H1 (cell line): ENCODE measurements at regions not wholly inside any gene's neighbourhood (a gene's known extent, or its start where the extent isn't known, plus 50 kb on each side); places are given as distances from the start of the nearest gene placed in this dataset.

Experiments used
- CTCF ChIA-PET: fragments of 300-600 bp; sonication (Branson Sonifier 250); formaldehyde crosslinking; loops from one replicate; lab custom pipeline; 2021; ENCODE audit not compliant: partially characterized antibody; lab: Charles Lee
- POLR2A ChIA-PET: fragments of 300-600 bp; sonication (Branson Sonifier 250); formaldehyde crosslinking; loops from one replicate; lab custom pipeline; 2021; ENCODE audit warnings: inconsistent platforms; ENCODE audit not compliant: partially characterized antibody; lab: Charles Lee
- DNase-seq, 2 experiments: peaks; one replicate each; pipeline versions ENCODE4 v3.0.0 to v3.0.0-alpha.2; 2010 to 2022; ENCODE audit warnings: low spot score in 2 of 2, low read depth in 1 of 2, mixed read lengths in 1 of 2
- FAIRE-seq: peaks from 2 replicates; lab custom pipeline; 2011; peaks lifted over from hg19 to GRCh38; lab: Jason Lieb, UNC
- H2AFZ ChIP-seq: 2 replicates; pipeline ENCODE4 v1.8.1; 2012; ENCODE audit warnings: low read length, inconsistent platforms
- H2AK5ac ChIP-seq: 2 replicates; pipeline ENCODE4 v1.6.1; 2013; ENCODE audit warnings: low read depth, low read length
- H2BK120ac ChIP-seq: replicated peaks from 2 replicates; pipeline ENCODE3; 2013; ENCODE audit warnings: low read depth, low read length, inconsistent platforms
- H2BK12ac ChIP-seq: 2 replicates; pipeline ENCODE4 v1.6.1; 2013; ENCODE audit warnings: low read depth, low read length
- H2BK15ac ChIP-seq: 2 replicates; pipeline ENCODE4 v1.6.1; 2013; ENCODE audit warnings: low read length
- H2BK20ac ChIP-seq: 2 replicates; pipeline ENCODE4 v1.6.1; 2013; ENCODE audit warnings: low read length
- H2BK5ac ChIP-seq: 2 replicates; pipeline ENCODE4 v1.6.1; 2013; ENCODE audit warnings: low read depth, low read length
- H3K14ac ChIP-seq: 2 replicates; pipeline ENCODE4 v1.6.1; 2013; ENCODE audit warnings: inconsistent platforms; ENCODE audit not compliant: insufficient read length
- H3K18ac ChIP-seq: 2 replicates; pipeline ENCODE4 v1.6.1; 2013; ENCODE audit warnings: low read length; ENCODE audit errors: extremely low read depth
- H3K23ac ChIP-seq: 2 replicates; pipeline ENCODE4 v1.6.1; 2013; ENCODE audit warnings: inconsistent platforms; ENCODE audit not compliant: insufficient read length
- H3K23me2 ChIP-seq: 2 replicates; pipeline ENCODE4 v1.6.1; 2013; ENCODE audit warnings: low read depth, low read length
- H3K27ac ChIP-seq: 2 replicates; pipeline ENCODE4 v1.6.1; 2011; ENCODE audit warnings: low read depth, low read length, inconsistent platforms
- H3K27me3 ChIP-seq, 4 experiments: replicated peaks in 1 of 4; 1 replicate in 1 of 4; 2 replicates in 3 of 4; pipeline versions ENCODE4 v1.6.1 to v1.8.1; 2011 to 2013; ENCODE audit warnings: low read length in 3 of 4, mild to moderate bottlenecking in 3 of 4, inconsistent platforms in 2 of 4, mixed read lengths in 2 of 4, moderate library complexity in 1 of 4; ENCODE audit not compliant: control insufficient read depth in 3 of 4, insufficient read depth in 3 of 4; ENCODE audit errors: extremely low read depth in 1 of 4
- H3K36me3 ChIP-seq, 4 experiments: 2 replicates each; pipeline versions ENCODE4 v1.6.1 to v1.8.1; 2011 to 2013; ENCODE audit warnings: mild to moderate bottlenecking in 4 of 4, low read length in 3 of 4, moderate library complexity in 2 of 4, control low read depth in 1 of 4, inconsistent platforms in 1 of 4; ENCODE audit not compliant: insufficient read depth in 4 of 4, control insufficient read depth in 2 of 4
- H3K4ac ChIP-seq: replicated peaks from 2 replicates; pipeline ENCODE3; 2013; ENCODE audit warnings: low read length, low read depth, mixed read lengths, inconsistent platforms; ENCODE audit not compliant: insufficient read length
- H3K4me1 ChIP-seq, 4 experiments: replicated peaks in 1 of 4; 1 replicate in 1 of 4; 2 replicates in 3 of 4; pipeline versions ENCODE4 v1.6.1 to v1.8.1; 2011 to 2013; ENCODE audit warnings: low read length in 3 of 4, inconsistent platforms in 2 of 4, mixed read lengths in 1 of 4; ENCODE audit not compliant: insufficient read depth in 4 of 4, control insufficient read depth in 3 of 4
- H3K4me2 ChIP-seq, 2 experiments: 2 replicates each; pipeline versions ENCODE4 v1.6.1 to v1.8.1; 2011 to 2013; ENCODE audit warnings: low read depth in 2 of 2, low read length in 2 of 2, control low read depth in 1 of 2, inconsistent platforms in 1 of 2, mild to moderate bottlenecking in 1 of 2; ENCODE audit not compliant: insufficient read depth in 1 of 2
- H3K4me3 ChIP-seq, 4 experiments: fragments of 200-600, 300-600 bp in 1 of 4; sonication (generic), shearing (Covaris generic), sonication (Bioruptor Twin) in 1 of 4; 2 replicates each; pipeline versions ENCODE4 v1.5.1 to v1.8.1; 2011 to 2016; ENCODE audit warnings: low read length in 4 of 4, low read depth in 3 of 4, control low read depth in 2 of 4, inconsistent platforms in 2 of 4, mild to moderate bottlenecking in 2 of 4, mixed read lengths in 1 of 4, moderate library complexity in 1 of 4; ENCODE audit not compliant: insufficient read depth in 2 of 4; ENCODE audit errors: extremely low read depth in 1 of 4
- H3K56ac ChIP-seq: replicated peaks from 2 replicates; pipeline ENCODE3; 2013; ENCODE audit warnings: low read depth, mild to moderate bottlenecking, mixed read lengths, low read length, inconsistent platforms; ENCODE audit not compliant: insufficient read length
- H3K79me1 ChIP-seq: 2 replicates; pipeline ENCODE4 v1.6.1; 2013; ENCODE audit warnings: low read depth, low read length, control low read depth
- H3K79me2 ChIP-seq, 2 experiments: 2 replicates each; pipeline versions ENCODE4 v1.6.1 to v1.8.1; 2012 to 2013; ENCODE audit warnings: low read length in 2 of 2, mild to moderate bottlenecking in 2 of 2, inconsistent platforms in 1 of 2; ENCODE audit not compliant: insufficient read depth in 2 of 2, control insufficient read depth in 1 of 2
- H3K9ac ChIP-seq, 4 experiments: replicated peaks in 1 of 4; 1 replicate in 1 of 4; 2 replicates in 3 of 4; pipeline versions ENCODE4 v1.6.1 to v1.8.1; 2011 to 2013; ENCODE audit warnings: low read depth in 3 of 4, low read length in 3 of 4, control low read depth in 2 of 4, mild to moderate bottlenecking in 2 of 4, moderate library complexity in 2 of 4, inconsistent platforms in 1 of 4; ENCODE audit errors: extremely low read depth in 1 of 4
- H3K9me3 ChIP-seq, 2 experiments: 2 replicates each; pipeline versions ENCODE4 v1.6.1 to v1.8.1; 2012 to 2013; ENCODE audit warnings: mild to moderate bottlenecking in 2 of 2, moderate library complexity in 2 of 2, control low read depth in 1 of 2, inconsistent platforms in 1 of 2, low read depth in 1 of 2, low read length in 1 of 2, mixed read lengths in 1 of 2; ENCODE audit not compliant: insufficient read depth in 2 of 2
- H4K20me1 ChIP-seq, 2 experiments: replicated peaks in 1 of 2; 2 replicates each; pipeline versions ENCODE3 to v1.8.1; 2011 to 2013; ENCODE audit warnings: inconsistent platforms in 2 of 2, low read length in 2 of 2, mild to moderate bottlenecking in 1 of 2; ENCODE audit not compliant: insufficient read depth in 2 of 2, control insufficient read depth in 1 of 2
- H4K5ac ChIP-seq: 2 replicates; pipeline ENCODE4 v1.6.1; 2013; ENCODE audit warnings: low read length, low read depth, mixed read lengths, inconsistent platforms; ENCODE audit not compliant: insufficient read length
- H4K8ac ChIP-seq: 2 replicates; pipeline ENCODE4 v1.8.0; 2013; ENCODE audit warnings: mild to moderate bottlenecking, moderate library complexity, low read length, inconsistent platforms; ENCODE audit not compliant: insufficient read depth; ENCODE audit errors: extremely low read depth
- H4K91ac ChIP-seq: replicated peaks from 2 replicates; pipeline ENCODE3; 2013; ENCODE audit warnings: low read length, mixed read lengths, inconsistent platforms; ENCODE audit not compliant: insufficient read length
- WGBS, 2 experiments: shearing (Covaris generic) in 1 of 2; methylation state at CpG; one replicate each; pipeline versions ENCODE4 v1.1.6 to v1.1.7; 2013 to 2015; ENCODE audit warnings: low lambda C conversion rate in 2 of 2, mixed read lengths in 2 of 2, inconsistent platforms in 1 of 2, low coverage in 1 of 2, missing lambda C conversion rate in 1 of 2; ENCODE audit not compliant: insufficient replicate concordance in 2 of 2, insufficient coverage in 1 of 2, insufficient read length in 1 of 2; ENCODE audit errors: extremely low coverage in 1 of 2, missing lambda C conversion rate in 1 of 2; 5-methylcytosine and 5-hydroxymethylcytosine counted together
- TF ChIP-seq, protein P1 (sequence below): fragments of 300-600 bp; sonication (generic); IDR thresholded peaks from 2 replicates; pipeline ENCODE4 v1.7.1; 2012; ENCODE audit warnings: low read length, moderate library complexity, mild to moderate bottlenecking, inconsistent platforms; ENCODE audit not compliant: insufficient replicate concordance

- Histone ChIP-seq H3K23me2 (no peaks in the 10 kb centered on the region), H3K14ac (no peak overlapping the region), H3K18ac (no peak overlapping the region), H3K23ac (no peak overlapping the region), H4K5ac (no peak overlapping the region), H2AFZ (no peak overlapping the region), H3K79me2 (no peaks in the 10 kb centered on the region), H2AK5ac (no peak overlapping the region), H2BK5ac (no peak overlapping the region), H2BK20ac (no peak overlapping the region), H3K27me3 (no peaks in the 10 kb centered on the region), H4K8ac (no peak overlapping the region), H3K4me1 (no peaks in the 10 kb centered on the region), H3K27ac (no peak overlapping the region), H3K9ac (no peak overlapping the region), H3K4me2 (no peak overlapping the region), H3K36me3 (no peaks in the 10 kb centered on the region), H3K4ac (no peak overlapping the region), H4K20me1 (no peaks in the 10 kb centered on the region), H3K56ac (no peak overlapping the region), H3K4me3 (no peak overlapping the region), H2BK12ac (no peak overlapping the region), H2BK15ac (no peak overlapping the region), H4K91ac (no peak overlapping the region), H3K9me3 (no peaks in the 10 kb centered on the region), H3K79me1 (no peaks in the 10 kb centered on the region), H2BK120ac (no peak overlapping the region)
- ChIA-PET CTCF (no interaction called here), POLR2A (no interaction called here)
- 100% methylated on average over 1 to 2 of the region's 2 CpGs for WGBS, 2 experiments
- DNase-seq, result no peak
- no peak for FAIRE-seq
- TF ChIP-seq, protein P1, sequence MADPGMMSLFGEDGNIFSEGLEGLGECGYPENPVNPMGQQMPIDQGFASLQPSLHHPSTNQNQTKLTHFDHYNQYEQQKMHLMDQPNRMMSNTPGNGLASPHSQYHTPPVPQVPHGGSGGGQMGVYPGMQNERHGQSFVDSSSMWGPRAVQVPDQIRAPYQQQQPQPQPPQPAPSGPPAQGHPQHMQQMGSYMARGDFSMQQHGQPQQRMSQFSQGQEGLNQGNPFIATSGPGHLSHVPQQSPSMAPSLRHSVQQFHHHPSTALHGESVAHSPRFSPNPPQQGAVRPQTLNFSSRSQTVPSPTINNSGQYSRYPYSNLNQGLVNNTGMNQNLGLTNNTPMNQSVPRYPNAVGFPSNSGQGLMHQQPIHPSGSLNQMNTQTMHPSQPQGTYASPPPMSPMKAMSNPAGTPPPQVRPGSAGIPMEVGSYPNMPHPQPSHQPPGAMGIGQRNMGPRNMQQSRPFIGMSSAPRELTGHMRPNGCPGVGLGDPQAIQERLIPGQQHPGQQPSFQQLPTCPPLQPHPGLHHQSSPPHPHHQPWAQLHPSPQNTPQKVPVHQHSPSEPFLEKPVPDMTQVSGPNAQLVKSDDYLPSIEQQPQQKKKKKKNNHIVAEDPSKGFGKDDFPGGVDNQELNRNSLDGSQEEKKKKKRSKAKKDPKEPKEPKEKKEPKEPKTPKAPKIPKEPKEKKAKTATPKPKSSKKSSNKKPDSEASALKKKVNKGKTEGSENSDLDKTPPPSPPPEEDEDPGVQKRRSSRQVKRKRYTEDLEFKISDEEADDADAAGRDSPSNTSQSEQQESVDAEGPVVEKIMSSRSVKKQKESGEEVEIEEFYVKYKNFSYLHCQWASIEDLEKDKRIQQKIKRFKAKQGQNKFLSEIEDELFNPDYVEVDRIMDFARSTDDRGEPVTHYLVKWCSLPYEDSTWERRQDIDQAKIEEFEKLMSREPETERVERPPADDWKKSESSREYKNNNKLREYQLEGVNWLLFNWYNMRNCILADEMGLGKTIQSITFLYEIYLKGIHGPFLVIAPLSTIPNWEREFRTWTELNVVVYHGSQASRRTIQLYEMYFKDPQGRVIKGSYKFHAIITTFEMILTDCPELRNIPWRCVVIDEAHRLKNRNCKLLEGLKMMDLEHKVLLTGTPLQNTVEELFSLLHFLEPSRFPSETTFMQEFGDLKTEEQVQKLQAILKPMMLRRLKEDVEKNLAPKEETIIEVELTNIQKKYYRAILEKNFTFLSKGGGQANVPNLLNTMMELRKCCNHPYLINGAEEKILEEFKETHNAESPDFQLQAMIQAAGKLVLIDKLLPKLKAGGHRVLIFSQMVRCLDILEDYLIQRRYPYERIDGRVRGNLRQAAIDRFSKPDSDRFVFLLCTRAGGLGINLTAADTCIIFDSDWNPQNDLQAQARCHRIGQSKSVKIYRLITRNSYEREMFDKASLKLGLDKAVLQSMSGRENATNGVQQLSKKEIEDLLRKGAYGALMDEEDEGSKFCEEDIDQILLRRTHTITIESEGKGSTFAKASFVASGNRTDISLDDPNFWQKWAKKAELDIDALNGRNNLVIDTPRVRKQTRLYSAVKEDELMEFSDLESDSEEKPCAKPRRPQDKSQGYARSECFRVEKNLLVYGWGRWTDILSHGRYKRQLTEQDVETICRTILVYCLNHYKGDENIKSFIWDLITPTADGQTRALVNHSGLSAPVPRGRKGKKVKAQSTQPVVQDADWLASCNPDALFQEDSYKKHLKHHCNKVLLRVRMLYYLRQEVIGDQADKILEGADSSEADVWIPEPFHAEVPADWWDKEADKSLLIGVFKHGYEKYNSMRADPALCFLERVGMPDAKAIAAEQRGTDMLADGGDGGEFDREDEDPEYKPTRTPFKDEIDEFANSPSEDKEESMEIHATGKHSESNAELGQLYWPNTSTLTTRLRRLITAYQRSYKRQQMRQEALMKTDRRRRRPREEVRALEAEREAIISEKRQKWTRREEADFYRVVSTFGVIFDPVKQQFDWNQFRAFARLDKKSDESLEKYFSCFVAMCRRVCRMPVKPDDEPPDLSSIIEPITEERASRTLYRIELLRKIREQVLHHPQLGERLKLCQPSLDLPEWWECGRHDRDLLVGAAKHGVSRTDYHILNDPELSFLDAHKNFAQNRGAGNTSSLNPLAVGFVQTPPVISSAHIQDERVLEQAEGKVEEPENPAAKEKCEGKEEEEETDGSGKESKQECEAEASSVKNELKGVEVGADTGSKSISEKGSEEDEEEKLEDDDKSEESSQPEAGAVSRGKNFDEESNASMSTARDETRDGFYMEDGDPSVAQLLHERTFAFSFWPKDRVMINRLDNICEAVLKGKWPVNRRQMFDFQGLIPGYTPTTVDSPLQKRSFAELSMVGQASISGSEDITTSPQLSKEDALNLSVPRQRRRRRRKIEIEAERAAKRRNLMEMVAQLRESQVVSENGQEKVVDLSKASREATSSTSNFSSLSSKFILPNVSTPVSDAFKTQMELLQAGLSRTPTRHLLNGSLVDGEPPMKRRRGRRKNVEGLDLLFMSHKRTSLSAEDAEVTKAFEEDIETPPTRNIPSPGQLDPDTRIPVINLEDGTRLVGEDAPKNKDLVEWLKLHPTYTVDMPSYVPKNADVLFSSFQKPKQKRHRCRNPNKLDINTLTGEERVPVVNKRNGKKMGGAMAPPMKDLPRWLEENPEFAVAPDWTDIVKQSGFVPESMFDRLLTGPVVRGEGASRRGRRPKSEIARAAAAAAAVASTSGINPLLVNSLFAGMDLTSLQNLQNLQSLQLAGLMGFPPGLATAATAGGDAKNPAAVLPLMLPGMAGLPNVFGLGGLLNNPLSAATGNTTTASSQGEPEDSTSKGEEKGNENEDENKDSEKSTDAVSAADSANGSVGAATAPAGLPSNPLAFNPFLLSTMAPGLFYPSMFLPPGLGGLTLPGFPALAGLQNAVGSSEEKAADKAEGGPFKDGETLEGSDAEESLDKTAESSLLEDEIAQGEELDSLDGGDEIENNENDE, result no peak
These were observed 212.2 kb downstream of the PPP1R2C start for GRCh38 chrX:42565739-42566138.
